ENCODE measurements at regions not wholly inside any gene's neighbourhood (a gene's known extent, or its start where the extent isn't known, plus 50 kb on each side); places are given as distances from the start of the nearest gene placed in this dataset.

- DNase-seq, result no peak
- TF ChIP-seq POLR2AphosphoS5 (IDR thresholded peaks at IDR 0.05), result no peak
- no peak for TF ChIP-seq POLR2A (IDR thresholded peaks at IDR 0.05)
- no peak for TF ChIP-seq EP300 (IDR thresholded peaks at IDR 0.05)
- no peak for TF ChIP-seq CTCF (IDR thresholded peaks at IDR 0.05)
- intact Hi-C loops (cut with DNase I; ENCODE audit: low total_unique reads), result no loop called here
- Histone ChIP-seq H3K4me3 (no peak overlapping the region), H3K9me3 (no peaks in the 10 kb centered on the region), H3K36me3 (no peaks in the 10 kb centered on the region), H3K27ac (no peak overlapping the region), H3K27me3 (no peaks in the 10 kb centered on the region), H3K4me1 (no peaks in the 10 kb centered on the region)
- WGBS, 5 donors, result 89 to 93% (median 92%) methylated on average over 4 of the region's 4 CpGs
These were observed 741.4 kb downstream of the ADGRL2 start for GRCh38 chr1:82542141-82542540.

- H3K27me3 ChIP-seq, result no peaks in the 10 kb centered on the region
- H3K36me3 ChIP-seq, result no peaks in the 10 kb centered on the region
- no peak for DNase-seq
- no peak overlapping the region for H3K4me3 ChIP-seq
- TF ChIP-seq CTCF (IDR thresholded peaks at IDR 0.05) (no peak), POLR2A (IDR thresholded peaks at IDR 0.05) (no peak), EP300 (IDR thresholded peaks at IDR 0.05) (no peak), POLR2AphosphoS5 (IDR thresholded peaks at IDR 0.05) (no peak)
- 64 to 81% (median 77%) methylated on average over 2 of the region's 2 CpGs for WGBS, 5 donors
- no peak overlapping the region for H3K27ac ChIP-seq
- H3K4me1 ChIP-seq, result no peaks in the 10 kb centered on the region
- H3K9me3 ChIP-seq, result no peaks in the 10 kb centered on the region
- intact Hi-C loops (cut with DNase I; ENCODE audit: low total_unique reads), result no loop called here
These were observed 739.3 kb downstream of the ADGRL2 start for GRCh38 chr1:82540006-82540405.

GRCh38 chr1:82538876-82539275 is 738.1 kb downstream of the ADGRL2 start:
- no peaks in the 10 kb centered on the region for H3K9me3 ChIP-seq
- TF ChIP-seq CTCF (IDR thresholded peaks at IDR 0.05) (no peak), POLR2AphosphoS5 (IDR thresholded peaks at IDR 0.05) (no peak), EP300 (IDR thresholded peaks at IDR 0.05) (no peak)

GRCh38 chr1:82534996-82535395 is 734.3 kb downstream of the ADGRL2 start:
- H3K27me3 ChIP-seq, result no peaks in the 10 kb centered on the region
- peaks cover 0 to 3% (median 0%) of the 10 kb centered on the region in 4 donors for H3K9me3 ChIP-seq
- no peaks in the 10 kb centered on the region for H3K36me3 ChIP-seq
- H3K4me1 ChIP-seq, result no peaks in the 10 kb centered on the region
- no peak overlapping the region for H3K4me3 ChIP-seq
- DNase-seq, result no peak
- 77 to 95% (median 88%) methylated on average over 6 of the region's 6 CpGs for WGBS, 5 donors
- no peak for TF ChIP-seq POLR2A (IDR thresholded peaks at IDR 0.05)
- no peak for TF ChIP-seq EP300 (IDR thresholded peaks at IDR 0.05)
- no peak for TF ChIP-seq CTCF (IDR thresholded peaks at IDR 0.05)
- no peak for TF ChIP-seq POLR2AphosphoS5 (IDR thresholded peaks at IDR 0.05)
- intact Hi-C loops (cut with DNase I; ENCODE audit: low total_unique reads), result no loop called here
- H3K27ac ChIP-seq, result no peak overlapping the region

More at GRCh38 chr1:82538876-82539275, 738.1 kb downstream of the ADGRL2 start:
- peak in 1 of 2 donors; percentile 3 for DNase-seq
- no peaks in the 10 kb centered on the region for H3K27me3 ChIP-seq
- H3K36me3 ChIP-seq, result no peaks in the 10 kb centered on the region
- no peak overlapping the region for H3K27ac ChIP-seq
- H3K4me1 ChIP-seq, result no peaks in the 10 kb centered on the region
- intact Hi-C loops (cut with DNase I; ENCODE audit: low total_unique reads), result no loop called here
- H3K4me3 ChIP-seq, result no peak overlapping the region

Data from stomach (tissue), 8 donors.